NCI-H2227 (cell line): ENCODE measurements at regions not wholly inside any gene's neighbourhood (a gene's known extent, or its start where the extent isn't known, plus 50 kb on each side); places are given as distances from the start of the nearest gene placed in this dataset.

Experiments
- DNase-seq: peaks from one replicate; lab custom pipeline; 2025; ENCODE audit not compliant: unreplicated experiment; lab: John Stamatoyannopoulos, UW

DNA sequence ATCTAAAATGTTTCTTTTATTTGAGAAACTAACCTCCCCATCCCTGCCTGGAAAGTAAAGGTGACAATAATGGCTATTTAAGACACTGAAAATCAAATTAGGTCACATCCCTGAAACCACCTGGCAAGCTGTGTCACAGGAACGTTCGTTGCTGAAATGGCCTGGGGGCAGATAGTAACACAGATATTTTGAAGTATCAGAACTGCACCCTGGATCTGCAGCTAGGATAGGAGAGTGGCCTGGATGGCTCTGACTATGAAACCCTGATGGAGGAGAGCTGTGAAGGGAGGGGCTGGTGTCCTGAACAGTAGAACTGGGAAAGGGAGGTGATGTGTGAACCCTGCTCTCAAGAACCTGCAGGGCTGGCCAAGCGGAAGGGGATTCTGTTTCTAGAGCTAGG, 648.3 kb upstream of the CFAP20DC start:
- no peak for DNase-seq

DNA sequence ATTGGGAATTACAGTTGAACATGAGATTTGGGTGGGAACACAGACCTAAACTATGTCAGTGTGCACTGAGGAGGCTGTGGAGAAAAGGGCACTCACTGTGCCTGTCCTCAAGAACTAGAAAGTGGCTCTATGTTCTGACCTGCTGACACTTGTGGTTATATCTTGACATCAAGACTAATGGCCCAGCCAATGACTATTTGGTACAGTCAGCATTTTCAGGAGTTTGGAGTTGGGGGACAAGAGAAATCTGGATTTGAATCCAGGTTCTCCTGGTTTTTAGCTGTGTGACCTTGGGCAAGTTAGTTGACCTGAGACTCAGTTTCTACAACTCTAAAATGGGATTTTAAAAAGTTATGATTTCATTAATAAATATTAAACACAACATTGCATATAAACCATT, 647.0 kb upstream of the CFAP20DC start:
- DNase-seq = no peak

- DNase-seq = no peak
Observed at GRCh38 chr3:59695860-59696259, 646.0 kb upstream of the CFAP20DC start.

- DNase-seq = no peak
Observed at GRCh38 chr3:59692117-59692516, 642.3 kb upstream of the CFAP20DC start.

GRCh38 chr3:59690886-59691285, 641.1 kb upstream of the CFAP20DC start:
- DNase-seq = no peak

GRCh38 chr3:59688636-59689035, 638.8 kb upstream of the CFAP20DC start:
- no peak for DNase-seq

DNA sequence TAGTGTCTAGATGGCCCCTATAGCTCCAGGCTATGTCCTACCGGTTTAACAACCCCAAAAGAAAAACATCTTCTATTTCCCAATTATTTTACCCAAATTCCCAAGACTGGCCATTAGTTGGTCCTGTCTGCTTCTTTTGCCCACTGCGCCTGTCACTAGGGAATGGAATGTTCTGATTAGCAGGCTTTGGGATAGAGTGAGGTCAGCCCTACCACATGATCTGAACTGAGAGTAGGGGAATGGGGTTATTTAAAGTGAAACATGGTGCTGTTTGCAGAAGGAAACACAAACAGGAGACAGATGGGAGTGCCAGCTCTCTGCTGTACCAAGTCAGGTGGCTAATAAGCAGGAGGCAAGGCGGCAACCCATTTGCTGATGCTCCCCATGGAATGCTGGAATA, 635.6 kb upstream of the CFAP20DC start:
- no peak for DNase-seq

- DNase-seq = no peak
Observed at GRCh38 chr3:59684766-59685165, 634.9 kb upstream of the CFAP20DC start.

GRCh38 chr3:59680919-59681318, 631.1 kb upstream of the CFAP20DC start:
- no peak for DNase-seq

DNA sequence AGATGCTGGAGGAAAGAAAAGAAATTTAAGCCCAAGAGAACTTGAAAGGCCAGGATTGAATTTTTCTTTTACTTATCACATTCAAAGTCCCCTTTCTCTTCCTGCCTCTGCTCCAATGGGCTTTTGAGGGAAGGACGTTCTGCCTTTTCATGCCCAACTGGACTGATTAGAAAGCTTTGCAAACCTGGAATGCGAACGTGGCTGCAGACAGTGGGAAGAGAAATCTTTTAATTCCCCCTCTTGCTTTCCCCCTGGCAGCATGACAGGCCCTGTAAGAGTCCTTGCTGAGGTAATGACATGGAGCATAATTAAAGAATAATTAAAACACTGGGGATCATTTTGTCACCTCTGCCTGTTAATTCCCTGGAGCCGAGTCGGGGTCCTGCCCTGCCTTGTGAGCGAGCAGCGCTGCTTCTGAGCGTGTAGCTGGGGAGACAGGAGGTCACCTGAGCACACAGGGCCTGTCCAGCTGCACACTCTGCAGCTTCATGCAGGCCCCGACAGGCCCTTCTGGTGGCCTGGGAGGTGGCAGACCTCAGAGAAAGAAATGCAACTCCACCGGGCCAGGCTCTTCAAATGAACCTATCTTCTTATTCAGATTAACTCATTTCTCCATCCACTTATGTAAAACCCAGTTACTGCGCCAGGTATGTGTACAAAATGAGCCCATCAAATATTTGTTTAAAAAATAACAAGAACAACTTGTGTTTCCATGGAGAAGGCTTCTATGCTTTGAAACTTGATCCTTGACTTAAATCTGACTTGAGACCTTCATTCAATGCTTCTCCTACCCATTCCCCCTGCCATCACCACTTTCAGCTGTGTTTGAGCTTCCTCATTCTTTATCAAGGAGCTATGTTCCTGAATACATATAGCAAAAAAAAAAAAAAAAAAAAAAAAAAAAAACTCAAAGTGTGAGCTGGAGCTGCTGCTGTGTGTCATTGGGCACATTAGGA, 628.2 kb upstream of the CFAP20DC start:
- DNase-seq = no peak

DNA sequence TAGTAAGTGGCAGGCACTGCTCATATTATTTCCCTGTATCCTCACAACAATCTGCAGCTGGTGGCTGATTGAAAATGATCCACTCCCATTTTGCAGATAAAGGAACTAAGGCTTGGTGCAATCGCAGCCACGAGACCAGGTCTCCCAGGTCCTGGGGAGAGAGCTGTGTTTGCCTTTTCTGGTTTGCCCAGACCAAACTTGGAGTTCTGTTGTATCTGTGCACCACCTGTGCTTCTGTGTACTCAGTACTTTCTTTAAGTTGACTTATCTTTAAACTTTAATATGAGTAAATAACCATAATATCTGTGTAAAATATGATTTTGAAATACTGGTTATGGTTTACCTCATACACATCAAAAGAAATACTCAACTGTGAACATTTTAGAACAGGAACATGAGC, 625.7 kb upstream of the CFAP20DC start:
- no peak for DNase-seq

DNA sequence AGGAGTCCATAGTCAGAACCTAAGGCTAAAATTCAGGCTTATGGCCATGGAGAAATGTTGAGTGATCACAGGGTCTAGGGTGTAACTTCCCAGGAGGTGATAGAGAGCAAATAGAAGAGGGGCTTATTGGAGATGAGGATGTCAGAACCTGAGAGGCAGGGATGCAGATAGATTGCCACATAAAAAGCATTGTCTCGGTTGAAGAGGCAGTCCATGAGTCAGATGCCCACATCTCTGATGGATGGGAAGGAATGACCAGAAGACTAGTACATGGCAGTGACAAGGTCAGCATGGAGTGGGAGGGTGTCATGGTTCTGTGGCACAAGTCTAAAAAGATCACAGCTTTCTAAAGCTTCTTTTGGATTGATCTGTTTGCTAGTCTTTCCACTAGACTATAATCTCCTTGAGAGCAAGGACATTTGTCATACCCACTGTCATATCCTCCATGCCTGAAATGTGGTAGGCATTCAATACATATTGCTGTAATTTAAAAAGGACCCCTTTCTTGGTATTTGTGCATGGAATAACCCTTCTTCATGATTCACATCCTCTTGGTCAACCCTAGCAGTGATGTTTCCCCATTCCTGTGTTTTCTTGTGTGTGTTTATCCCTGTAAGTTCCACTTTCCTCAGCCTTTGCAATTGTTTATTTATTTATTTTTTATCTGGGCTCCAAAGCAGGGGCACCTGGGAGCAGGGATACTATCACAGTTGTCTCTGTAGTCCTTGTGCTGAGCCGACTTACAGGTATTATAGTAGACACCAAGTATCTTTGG, 613.4 kb upstream of the CFAP20DC start:
- no peak for DNase-seq

DNA sequence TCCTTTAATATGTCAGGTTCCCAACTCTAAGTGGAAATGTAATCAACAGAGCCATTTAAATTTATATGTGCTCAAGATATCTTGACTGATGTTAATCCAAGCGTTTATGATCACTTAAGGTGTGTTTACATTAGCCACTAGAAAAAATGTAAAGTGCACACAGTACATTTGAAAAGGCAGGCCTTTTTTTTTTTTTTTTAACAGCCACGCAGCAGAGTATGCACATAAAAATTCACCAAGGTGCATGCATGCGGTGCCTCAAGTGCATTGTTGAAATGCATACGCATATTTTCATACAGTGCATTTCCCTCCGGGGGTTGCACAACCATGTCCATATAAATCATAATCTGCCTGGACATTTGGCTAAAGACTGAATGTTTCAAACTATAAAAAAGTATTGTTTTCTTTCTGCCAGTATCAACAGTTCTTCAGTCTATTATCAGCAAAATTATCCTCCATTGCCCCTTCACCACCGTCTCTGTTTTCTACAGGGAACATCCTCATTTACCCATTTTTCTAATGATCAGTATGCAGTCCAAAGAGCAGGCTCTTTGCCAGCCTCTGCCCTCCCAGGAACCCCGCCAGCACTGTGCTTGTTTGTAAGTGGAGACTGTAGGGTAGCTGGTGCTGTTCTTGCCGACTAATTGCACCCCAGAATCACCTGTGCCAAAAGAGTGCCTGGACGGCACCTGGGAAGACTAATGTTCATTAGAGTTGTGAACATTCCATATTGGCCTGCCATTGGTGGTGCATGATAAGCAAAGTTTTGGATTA, 611.2 kb upstream of the CFAP20DC start:
- DNase-seq = no peak

- no peak for DNase-seq
Observed at GRCh38 chr3:59660376-59660775, 610.6 kb upstream of the CFAP20DC start.

DNA sequence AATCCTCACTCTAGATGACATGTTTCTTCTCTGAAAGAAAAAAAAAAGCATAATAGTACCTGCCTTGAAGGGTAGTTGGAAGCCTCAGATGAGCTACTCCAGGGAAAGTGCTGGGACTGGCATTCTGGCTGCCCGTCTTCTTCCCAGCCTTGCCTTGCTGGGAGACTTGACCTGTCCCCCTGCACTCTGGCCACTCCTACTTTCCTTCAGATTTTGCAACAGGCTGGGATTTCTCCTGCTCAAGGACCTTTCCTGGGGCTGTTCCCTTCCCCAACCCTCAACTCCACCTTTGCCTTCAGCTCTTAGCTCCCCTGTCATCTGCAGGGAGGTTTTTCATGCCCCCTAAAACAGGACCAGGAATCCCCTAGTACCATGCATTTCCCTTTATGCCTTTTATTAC, 609.9 kb upstream of the CFAP20DC start:
- DNase-seq = no peak

- DNase-seq = no peak
Observed at GRCh38 chr3:59658866-59659265, 609.0 kb upstream of the CFAP20DC start.

- DNase-seq = no peak
Observed at GRCh38 chr3:59658274-59658673, 608.4 kb upstream of the CFAP20DC start.

- no peak for DNase-seq
Observed at GRCh38 chr3:59655418-59656015, 605.7 kb upstream of the CFAP20DC start.

DNA sequence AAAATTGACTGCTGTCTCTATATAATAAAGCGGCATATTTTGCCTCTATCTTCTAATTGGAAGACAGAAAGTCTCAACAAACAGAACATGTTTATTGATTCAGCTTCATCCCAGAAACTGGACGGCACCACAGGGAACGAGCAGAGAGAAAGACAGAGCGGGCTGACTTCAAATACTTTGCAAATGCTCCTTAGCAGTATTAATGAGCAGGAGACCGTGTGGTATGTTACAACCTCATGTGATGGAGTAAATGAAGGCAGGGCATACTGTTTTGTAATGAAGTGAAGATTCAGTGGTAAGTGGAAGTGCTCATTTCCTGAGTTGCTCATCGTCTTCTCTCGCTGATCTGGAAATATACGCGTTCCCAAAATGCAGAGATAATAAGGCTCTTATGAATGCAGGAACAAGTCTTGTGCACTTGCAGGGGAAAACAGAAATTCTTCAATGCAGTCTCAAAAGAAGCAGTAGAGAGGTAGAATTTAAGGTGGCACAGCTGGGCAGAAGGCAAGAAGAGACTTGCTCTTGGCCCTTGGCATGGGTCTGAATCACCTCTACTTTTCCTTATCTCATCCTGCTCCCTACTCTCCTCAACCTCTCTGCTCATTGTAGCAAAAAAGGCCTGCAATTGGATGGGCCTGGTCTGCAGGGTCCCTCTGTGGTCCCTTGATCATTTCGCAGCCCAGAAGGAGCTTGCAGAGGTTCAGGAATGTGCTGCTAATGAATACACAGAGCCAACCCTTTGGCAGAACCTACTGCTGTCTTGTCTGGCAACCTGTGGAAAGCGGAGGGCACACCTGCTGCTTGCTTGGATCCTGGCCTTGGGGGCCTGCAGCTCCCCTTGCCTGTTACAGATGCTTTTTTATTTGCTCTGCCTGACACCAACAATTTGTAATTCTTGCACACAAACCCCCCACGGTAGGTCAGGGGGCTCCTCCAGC, 604.9 kb upstream of the CFAP20DC start:
- no peak for DNase-seq

- DNase-seq = no peak
Observed at GRCh38 chr3:59654123-59654479, 604.3 kb upstream of the CFAP20DC start.
